HL-60/S4 (cell line): ENCODE measurements at regions not wholly inside any gene's neighbourhood (a gene's known extent, or its start where the extent isn't known, plus 50 kb on each side); places are given as distances from the start of the nearest gene placed in this dataset.
"Not testable (repeated sequence)": the region's sequence is repeated elsewhere in the genome, so short reads cannot be mapped to it uniquely, and the experiment has no call there.

Experiments
- in situ Hi-C: fragments of 300-500 bp; cut with MboI; formaldehyde crosslinking; loops from 2 replicates; pipeline ENCODE4 v1.14.3; 2022; ENCODE audit warnings: low sequenced_read_pairs

DNA sequence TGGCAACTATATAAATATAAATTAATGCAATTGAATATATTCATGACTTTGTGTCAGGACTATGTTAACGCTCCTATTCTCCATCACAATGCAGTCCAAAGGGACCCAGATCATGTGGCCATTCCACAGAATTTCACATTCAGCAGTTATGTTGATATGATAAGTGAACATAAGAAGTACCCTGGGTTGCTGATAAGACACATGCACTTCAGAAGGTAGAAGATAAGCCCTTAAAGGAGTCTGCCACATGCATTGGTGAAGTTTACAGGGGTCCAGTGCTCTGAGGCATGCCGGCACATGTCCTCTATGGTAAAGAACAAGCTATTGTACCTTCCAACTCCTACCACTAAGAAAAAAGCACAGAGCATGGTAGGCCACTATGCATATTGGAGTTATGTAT is 76.4 kb downstream of the PHAX start:
- in situ Hi-C loops: loop anchor here (10.0 kb wide), 1 partner anchor 108 kb away; no protein-coding TSS in a partner anchor

DNA sequence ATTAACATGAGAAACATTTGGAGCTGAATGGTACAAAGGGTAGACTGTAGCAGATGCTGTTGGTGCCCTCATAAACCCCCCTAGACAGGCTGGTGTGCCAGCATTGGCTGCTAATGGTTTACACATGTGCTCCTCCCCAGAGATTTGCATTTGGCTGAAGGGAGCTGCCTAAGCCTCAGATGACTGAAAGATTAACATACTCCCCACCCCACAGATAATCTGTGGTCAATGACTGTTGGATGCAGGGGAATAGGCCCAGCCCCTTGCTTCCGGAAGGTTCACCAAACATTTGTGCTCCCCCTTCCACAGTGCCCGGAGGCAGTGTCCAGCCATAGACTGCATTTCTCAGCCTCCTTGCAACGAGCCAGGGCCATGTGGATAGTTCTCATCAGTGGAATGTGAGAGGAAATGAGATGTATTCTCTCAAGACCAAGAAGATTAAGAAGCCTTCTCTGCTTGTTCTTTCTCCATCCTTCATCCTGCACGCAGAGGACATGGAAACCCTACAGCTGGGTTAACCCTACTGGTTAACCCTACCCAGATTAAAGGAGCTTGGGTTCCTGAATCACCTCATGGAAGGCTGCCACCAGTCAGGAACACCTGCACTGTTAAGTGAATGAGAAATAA is 79.6 kb downstream of the PHAX start:
- in situ Hi-C loops: no loop called here

DNA sequence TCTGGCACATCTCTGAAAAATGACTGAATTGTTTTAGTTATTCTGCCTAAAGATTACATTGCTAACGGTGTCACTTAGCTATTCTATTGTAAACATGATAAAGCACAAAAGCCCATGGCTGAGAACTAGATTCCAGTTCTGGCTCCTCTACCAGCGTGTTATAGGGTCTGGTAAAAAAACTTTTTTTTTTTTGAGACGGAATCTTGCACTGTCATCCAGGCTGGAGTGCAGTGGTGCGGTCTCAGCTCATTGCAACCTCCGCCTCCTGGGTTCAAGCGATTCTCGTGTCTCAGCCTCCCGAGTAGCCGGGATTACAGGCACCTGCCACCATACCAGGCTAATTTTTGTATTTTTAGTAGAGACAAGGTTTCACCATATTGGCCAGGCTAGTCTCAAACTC is 80.6 kb downstream of the PHAX start:
- in situ Hi-C loops: not testable (repeated sequence)

DNA sequence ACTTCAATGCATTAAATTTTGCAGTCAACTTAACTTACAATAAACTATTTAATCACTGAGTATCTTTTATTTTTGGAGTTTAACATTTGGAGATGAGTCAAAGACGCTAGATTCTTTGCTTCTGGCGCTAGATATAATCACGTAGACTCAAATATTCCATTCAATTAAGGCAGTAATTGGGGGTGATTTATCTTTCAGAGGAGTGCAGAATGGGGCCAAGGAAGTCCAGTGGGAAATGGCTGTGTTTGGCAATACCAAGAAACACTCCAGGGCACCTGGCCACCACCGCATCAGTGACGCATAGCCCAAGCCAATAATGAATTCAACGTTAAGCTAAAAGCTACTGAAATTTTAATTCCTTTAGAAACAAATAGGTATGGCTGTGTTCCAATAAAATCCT is 81.2 kb downstream of the PHAX start:
- in situ Hi-C loops: no loop called here

DNA sequence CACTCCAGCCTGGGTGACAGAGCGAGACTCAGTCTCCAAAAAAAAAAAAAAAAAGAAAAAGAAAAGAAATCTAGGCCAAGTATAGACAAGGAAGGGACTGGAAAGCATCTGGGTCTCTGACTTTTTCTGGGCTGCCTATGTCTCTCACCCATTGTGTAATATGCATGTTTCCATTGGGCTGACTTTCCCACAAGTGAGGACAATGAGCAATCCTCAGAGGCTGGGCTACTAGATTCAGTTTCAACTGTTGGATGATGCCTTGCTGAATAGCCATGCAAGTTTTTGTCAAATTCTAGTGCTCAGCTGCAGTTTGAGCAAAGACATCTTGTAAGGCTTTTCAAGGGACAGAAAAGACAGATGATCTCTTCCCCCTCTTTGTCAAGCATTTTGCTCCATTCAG is 82.1 kb downstream of the PHAX start:
- in situ Hi-C loops: no loop called here

DNA sequence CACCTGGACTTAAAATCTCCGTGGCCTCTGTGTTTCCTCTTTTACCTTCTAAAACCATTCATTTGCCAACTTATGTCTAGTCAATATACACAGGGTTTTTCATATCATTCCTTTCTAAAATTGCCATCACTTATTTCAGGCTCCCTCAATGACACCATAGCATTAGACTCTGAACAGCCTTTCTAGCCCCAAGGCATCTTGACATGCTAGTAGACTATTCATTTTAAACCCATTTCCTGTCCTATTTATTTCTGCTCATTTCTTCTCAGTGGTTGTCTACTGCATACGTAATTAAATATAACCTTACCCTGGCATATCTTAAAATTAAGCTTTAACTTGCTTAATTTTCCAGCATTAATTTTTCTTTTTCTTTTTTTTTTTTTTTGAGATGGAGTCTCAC is 83.2 kb downstream of the PHAX start:
- in situ Hi-C loops: no loop called here

DNA sequence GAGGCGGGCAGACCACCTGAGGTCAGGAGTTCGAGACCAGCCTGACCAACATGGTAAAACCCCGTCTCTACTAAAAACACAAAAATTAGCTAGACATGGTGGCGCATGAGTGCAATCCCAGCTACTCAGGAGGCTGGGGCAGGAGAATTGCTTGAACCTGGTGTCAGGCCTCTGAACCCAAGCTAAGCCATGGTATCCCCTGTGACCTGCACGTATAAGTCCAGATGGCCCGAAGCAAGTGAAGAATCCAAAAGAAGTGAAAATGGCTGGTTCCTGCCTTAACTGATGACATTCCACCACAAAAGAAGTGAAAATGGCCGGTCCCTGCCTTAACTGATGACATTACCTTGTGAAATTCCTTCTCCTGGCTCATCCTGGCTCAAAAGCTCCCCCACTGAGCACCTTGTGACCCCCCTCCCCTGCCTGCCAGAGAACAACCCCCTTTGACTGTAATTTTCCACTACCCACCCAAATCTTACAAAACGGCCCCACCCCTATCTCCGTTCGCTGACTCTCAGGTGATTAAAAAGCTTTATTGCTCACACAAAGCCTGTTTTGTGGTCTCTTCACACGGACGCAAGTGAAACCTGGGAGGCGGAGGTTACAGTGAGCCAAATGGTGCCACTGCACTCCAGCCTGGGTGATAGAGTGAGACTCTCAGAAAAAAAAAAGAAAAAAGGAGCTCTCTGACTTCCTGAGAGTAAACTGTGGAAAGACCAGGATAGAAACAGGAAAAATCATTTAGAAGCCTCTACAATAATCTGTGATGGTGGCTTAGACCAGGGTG is 84.1 kb downstream of the PHAX start:
- in situ Hi-C loops: not testable (repeated sequence)

DNA sequence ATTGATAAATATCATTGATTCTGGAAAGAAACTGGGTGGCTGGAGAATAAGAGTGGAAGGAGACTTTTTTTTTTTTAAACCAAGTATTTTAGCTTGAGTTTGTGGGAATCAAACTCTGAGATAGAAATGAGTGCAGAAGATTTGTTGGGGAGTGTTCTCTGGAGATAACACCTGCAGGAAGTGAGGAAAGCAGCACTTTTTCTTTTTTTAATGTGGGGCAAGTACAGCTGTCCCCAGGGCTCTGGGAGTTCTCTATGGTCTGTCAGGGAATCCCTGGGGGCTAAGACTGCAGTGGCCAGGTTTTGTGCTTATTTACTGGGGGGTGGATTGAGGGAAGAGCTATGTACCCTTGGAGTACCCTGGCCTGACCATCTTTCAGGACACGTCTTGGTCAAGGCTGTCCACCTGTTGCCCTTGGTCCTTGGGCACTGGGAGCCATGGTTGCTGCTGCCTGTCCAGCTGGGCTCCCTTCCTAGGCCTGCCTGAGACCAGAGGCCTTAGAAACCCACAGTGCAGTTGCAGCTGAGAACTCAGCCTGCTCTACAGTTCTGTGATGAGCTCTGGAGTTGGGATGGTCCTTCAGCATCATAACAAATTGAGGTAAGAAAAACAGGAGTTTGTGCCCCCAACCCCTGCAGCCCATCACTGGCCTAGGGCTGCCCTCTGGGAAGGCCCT is 85.8 kb downstream of the PHAX start:
- in situ Hi-C loops: no loop called here

DNA sequence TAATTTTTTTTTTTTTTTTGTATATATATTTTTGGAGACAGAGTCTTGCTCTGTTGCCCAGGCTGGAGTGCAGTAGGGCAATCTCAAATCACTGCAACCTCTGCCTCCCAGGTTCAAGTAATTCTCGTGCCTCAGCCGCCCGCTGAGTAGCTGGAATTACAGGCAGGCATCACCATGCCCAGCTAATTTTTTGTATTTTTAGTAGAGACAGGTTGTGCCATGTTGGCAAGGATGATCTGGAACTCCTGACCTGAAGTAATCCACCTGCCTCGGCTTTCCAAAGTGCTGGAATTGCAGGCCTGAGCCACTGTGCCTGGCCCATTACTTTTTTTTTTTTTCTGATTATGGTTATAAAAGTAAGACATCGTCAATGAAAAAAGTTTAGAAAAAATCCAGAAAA is 84.0 kb upstream of the LMNB1 start:
- in situ Hi-C loops: no loop called here

DNA sequence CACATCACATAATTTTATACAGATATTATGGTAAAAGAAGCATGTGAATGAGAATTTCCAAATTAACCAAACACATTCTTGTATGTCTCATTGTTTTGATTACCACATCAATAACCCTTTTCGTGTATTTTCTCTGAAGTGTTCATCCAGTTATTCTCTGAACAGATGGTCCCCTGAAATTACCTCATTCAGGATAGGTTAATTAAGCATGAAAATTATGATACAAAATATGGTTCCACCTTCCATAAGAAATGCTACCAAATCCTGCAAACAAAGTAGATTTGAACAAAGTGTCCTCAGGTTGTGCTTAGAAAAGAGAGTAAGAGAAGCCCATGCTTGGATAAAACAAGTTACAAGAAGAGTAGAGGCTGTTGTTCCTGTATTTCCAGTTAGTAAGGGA is 83.1 kb upstream of the LMNB1 start:
- in situ Hi-C loops: no loop called here

DNA sequence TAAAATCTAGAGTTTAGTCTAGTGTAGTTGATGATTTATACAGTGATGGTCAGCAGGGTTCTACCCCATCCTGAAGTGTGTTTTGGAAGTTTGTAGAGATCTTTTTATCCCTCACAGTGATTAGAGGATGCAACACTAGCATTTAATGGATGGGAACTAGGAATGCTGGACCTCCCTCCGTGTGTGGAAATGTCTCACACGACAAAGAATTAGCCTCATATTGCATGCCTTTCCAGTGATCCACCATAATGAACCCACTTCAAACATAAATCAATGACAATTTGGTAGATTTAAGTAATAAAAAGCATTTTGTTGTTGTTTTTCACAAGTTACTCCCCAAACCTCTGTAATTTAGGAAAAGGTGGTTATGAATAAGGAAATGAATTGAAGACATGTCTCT is 82.5 kb upstream of the LMNB1 start:
- in situ Hi-C loops: no loop called here

DNA sequence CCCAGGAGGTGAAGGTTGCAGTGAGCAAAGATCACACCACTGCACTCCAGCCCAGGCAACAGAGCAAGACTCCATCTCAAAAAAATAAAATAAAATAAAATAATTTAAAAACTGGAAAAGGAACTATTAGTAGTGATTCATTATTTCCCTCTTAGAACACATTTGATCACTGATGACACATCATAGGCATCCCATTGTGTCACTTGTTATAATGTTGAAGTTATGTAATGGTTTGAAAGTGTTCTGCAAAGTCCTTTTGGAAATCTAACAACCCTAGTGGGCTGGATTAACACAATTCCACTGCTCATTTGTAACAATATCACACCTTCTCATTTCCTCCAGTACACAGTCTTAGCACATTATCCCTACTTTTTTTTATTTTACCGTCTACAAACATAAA is 81.8 kb upstream of the LMNB1 start:
- in situ Hi-C loops: no loop called here

DNA sequence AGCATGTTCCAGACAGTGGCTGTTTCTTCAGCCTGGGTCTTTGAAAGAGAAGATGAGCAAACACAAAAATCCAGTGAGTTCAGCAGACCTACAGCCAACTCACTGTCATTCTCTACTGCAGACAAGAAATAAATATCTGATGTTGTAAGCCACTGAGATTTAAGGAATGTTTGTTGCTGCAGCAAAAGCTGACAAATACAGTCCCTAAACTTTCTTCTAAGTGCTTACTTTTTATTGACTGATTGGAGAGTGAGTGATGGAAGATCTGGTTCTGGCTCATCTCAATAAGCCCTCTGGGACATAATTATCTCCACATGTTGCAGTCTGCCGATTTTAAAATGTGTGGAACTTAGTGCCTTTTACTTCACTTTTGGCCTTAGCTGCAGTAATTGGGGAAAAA is 69.9 kb upstream of the LMNB1 start:
- in situ Hi-C loops: no loop called here

DNA sequence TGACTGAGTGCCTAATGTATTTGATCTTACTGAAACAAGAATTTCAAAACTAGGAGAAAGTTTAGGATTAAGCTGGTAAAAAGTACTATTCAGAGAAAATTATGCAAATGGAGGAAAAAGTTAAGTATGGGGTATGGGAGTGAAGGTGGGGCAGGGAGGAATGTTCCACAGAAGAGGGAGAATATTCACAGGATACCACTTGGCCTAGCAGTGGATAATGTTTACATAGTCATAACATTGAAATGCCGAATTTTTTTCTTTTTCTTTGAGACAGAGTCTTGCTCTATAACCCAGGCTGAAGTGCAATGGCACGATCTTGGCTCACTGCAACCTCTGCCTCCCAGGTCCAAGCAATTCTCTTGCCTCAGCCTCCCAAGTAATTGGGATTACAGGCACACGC is 61.2 kb upstream of the LMNB1 start:
- in situ Hi-C loops: no loop called here

DNA sequence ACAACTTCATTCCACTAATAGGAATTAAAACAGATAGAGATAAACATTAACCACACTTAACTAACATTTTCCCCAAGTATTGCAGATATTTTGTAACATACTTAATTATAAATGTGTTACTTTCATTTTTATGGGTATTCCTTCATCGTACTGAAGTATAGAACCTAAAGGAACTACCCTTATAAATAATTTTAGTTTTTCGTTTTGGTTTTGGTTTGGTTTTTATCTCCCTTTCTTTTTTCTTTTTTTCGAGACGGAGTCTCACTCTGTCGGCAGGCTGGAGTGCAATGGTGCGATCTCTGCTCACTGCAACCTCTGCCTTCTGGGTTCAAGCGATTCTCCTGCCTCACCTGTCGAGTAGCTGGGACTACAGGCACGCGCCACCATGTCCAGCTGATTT is 60.1 kb upstream of the LMNB1 start:
- in situ Hi-C loops: no loop called here

DNA sequence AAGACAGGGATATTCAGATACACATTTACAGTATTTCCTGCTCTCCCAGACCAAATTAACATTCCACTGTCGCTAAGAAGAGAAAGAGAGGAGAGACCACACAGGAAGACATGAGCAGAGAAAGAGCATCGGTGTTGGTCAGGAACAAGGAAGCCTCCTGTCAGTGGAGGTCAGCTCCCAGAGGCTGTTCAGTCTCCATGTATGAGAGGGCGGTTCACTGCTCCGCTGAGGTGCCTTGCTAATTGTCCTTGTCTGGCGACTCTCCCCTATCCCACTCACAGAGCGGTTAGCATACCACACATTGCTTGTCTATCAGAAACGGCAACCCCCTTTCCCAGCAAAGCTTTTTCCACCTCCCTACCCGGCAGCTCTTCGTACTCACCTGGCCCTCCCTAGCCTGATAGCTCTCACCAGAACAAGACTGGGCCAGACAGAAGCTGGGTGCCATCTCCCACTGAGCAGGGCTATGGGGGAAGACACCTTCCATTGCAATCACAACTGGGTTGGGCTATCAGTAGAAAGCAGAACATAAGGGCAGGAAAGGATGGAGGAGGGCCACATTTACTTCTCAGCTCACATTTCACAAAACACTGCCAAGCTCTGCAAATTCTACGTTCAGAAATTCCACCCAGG is 58.6 kb upstream of the LMNB1 start:
- in situ Hi-C loops: no loop called here

DNA sequence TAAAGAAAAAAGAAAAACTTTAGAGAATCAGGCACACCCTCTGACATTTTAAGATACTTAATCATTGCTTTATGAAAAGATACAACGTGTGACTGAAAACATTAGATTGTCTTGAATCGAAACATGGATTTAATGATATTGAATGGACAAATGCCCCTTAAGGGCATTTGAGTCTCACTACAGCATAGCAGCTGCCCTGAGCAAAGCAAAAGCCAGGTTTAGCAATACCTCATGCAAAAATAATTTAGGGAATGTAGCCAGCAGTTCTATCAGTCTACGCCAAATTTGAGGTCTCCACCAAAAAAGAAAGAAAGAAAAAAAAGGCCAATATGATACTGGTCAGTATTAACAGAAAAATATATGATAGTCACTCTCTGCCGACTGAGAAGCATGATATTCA is 56.6 kb upstream of the LMNB1 start:
- in situ Hi-C loops: no loop called here

DNA sequence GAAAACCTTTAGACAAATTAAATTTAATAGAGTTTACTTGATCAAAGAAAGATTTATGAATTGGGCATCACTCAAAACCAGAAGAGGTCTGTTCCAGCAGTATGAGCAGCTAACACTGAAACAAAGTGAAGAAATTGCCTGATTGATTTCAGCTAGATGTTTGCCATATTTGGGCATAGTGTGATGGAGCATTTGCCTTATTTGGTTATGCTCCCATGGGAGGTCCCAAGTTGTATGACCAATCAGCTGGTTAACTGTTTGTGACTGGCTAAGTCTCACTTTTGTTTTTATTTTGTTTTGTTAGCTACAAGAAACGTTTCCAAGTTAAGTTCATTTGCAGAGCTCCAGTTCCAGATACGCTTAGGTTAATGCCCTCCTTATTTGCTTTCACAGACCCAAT is 53.3 kb upstream of the LMNB1 start:
- in situ Hi-C loops: no loop called here
